GM10266 (cell line): ENCODE measurements at regions not wholly inside any gene's neighbourhood (a gene's known extent, or its start where the extent isn't known, plus 50 kb on each side); places are given as distances from the start of the nearest gene placed in this dataset.

Experiments
- DNase-seq: peaks from one replicate; pipeline ENCODE4 v3.0.0; 2012; ENCODE audit errors: extremely low spot score
- TF ChIP-seq, protein P1 (sequence below): IDR thresholded peaks from 2 replicates; pipeline ENCODE4 v1.5.1; 2012; ENCODE audit warnings: mild to moderate bottlenecking, low read depth; ENCODE audit not compliant: control insufficient read depth, insufficient read depth; ENCODE audit errors: missing control alignments

DNA sequence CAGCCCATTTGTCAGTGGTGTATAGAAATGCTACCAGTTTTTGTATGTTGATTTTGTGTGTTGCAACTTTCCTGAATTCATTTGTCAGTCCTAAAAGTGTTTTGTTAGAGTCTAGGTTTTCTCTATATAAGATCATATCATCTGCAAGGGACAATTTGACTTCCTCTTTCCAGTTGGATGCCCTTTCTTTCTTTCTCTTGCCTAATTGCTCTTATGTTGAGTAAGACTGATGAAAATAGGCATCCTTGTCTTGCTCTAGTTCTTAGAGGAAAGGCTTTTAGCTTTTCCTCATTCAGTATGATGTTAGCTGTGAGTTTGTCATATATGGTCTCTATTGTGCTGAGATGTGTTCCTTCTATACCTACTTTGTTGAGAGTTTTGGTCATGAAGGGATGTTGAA is 161.7 kb upstream of the TPK1 start:
- no peak for DNase-seq
- TF ChIP-seq, protein P1, sequence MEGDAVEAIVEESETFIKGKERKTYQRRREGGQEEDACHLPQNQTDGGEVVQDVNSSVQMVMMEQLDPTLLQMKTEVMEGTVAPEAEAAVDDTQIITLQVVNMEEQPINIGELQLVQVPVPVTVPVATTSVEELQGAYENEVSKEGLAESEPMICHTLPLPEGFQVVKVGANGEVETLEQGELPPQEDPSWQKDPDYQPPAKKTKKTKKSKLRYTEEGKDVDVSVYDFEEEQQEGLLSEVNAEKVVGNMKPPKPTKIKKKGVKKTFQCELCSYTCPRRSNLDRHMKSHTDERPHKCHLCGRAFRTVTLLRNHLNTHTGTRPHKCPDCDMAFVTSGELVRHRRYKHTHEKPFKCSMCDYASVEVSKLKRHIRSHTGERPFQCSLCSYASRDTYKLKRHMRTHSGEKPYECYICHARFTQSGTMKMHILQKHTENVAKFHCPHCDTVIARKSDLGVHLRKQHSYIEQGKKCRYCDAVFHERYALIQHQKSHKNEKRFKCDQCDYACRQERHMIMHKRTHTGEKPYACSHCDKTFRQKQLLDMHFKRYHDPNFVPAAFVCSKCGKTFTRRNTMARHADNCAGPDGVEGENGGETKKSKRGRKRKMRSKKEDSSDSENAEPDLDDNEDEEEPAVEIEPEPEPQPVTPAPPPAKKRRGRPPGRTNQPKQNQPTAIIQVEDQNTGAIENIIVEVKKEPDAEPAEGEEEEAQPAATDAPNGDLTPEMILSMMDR: no peak

DNA sequence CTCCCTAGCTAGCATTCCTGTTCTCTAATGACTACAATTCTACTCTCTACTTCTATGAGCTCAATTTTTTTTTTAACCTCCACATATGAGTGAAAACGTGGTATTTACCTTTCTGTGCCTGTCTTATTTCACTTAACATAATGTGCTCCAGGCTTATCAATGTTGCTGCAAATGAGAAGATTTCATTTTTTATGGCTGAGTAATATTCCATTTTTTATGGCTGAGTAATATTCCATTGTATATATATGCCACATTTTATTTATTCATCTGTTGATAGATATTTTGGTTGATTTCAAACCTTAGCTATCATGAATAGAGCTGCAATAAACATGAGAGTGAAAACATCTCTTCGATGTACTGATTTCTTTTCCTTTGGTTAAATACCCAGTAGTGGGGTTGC is 159.6 kb upstream of the TPK1 start:
- DNase-seq: no peak
- TF ChIP-seq, protein P1: no peak

DNA sequence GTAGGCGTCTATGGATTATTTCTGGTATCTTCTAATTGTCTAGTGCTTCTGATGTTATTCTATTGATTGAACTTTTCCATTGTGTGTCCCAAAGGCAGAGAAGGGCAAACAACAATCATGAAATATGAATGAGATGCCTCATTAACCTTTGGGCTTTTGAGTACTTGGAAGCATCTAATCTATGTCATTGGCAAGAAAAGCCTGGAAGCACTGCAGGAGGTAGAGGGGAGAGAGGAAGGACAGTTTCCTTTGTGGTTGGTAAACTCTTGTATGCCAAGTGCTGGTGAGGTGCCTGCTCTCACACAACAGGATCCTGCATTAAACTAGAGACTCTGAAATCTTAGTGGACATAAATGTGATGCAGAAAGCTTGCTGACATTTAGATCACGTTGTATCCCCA is 155.2 kb upstream of the TPK1 start:
- TF ChIP-seq, protein P1: no peak
- DNase-seq: no peak

DNA sequence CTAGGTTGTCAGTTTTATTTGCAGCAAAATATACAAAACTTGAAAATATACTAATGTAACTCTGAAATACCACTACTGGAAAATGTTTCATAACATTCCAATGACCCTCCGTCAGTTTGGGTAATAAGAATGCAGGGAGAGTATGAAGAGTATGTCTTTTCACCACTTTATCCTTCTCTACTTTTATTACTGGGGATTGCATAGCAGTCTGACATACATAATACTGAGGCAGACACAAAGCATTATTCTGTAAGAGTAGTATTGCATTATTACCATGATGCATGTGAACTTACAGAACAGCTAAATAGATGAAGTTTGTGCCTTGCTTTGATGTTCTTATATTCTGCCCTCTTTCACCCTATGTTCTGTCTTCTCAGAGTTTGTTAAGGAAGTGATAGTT is 151.8 kb upstream of the TPK1 start:
- TF ChIP-seq, protein P1: no peak
- no peak for DNase-seq

DNA sequence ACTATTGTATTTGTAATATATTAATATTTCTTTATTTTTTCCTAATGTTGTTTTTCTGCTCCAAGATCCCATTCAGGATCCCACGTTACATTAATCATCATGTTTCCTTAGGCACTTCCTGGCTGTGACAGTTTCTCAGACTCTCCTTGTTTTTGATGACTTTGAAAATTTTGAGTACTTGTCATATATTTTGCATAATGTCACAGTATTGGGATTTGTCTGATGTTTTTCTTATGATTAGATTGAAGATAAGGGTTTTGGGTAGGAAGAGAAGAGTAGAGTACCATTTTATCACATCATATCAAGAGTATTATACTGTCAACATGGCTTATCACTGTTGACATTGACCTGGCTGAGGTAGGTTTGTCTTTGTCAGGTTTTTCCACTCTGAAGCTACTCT is 146.3 kb upstream of the TPK1 start:
- TF ChIP-seq, protein P1: no peak
- DNase-seq: no peak

DNA sequence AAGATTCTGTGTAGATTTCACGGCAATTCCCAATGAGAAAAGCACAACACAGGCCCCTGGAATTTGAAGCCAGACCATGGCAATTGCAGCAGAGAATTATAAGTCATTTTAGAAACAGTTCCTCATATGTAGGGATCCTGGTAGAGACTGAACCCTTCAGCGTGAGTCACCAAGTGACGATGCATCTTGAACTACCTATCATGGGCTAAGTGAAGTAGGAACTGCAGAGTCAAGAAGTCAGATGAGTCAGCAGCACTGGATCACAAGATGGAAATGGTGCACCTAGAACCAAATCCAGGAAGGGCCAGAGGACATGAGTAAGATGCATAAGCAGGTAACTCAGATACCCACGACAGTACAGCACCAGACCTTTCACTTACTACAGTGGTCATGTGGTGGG is 140.0 kb upstream of the TPK1 start:
- DNase-seq: no peak
- TF ChIP-seq, protein P1: no peak

DNA sequence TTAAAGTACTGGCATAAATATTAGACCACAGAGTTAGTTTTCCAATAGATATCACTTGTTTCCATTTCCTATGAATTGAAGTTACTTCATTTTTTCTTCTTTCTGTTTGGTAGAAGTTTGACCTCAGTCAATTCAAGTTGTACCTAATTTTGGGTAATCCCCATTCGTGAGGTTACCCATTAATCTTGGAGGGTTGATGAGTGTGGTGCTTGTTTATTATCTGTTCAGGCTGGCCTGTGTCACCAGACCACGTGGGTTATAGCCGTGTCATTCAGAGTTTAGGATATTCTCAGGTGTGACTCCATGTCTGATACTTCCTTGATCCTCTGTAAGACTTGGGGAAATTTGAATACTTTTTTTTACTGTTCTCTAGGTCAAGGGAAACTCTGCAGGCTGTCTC is 133.9 kb upstream of the TPK1 start:
- TF ChIP-seq, protein P1: no peak
- no peak for DNase-seq
